ENCODE measurements at regions not wholly inside any gene's neighbourhood (a gene's known extent, or its start where the extent isn't known, plus 50 kb on each side); places are given as distances from the start of the nearest gene placed in this dataset.

DNA sequence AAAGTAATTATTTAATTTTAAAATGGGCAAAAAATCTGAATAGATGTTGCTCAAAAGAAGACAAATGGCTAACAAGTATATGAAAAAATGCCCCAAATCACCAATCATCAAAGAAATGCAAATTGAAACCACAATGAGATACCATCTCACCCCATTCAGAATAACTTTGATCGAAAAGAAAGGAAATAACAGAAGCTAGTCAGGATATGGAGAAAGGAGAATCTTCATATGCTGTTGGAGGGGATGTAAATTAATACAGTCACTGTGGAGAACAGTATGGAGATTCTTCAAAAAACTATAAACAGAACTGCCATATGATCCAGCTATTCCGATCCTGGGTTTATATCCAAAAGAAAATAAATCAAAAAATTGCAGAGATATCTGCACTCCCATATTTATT, 418.5 kb upstream of the RGMB start:
- TF ChIP-seq, protein P1, sequence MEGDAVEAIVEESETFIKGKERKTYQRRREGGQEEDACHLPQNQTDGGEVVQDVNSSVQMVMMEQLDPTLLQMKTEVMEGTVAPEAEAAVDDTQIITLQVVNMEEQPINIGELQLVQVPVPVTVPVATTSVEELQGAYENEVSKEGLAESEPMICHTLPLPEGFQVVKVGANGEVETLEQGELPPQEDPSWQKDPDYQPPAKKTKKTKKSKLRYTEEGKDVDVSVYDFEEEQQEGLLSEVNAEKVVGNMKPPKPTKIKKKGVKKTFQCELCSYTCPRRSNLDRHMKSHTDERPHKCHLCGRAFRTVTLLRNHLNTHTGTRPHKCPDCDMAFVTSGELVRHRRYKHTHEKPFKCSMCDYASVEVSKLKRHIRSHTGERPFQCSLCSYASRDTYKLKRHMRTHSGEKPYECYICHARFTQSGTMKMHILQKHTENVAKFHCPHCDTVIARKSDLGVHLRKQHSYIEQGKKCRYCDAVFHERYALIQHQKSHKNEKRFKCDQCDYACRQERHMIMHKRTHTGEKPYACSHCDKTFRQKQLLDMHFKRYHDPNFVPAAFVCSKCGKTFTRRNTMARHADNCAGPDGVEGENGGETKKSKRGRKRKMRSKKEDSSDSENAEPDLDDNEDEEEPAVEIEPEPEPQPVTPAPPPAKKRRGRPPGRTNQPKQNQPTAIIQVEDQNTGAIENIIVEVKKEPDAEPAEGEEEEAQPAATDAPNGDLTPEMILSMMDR (IDR thresholded peaks at IDR 0.05 in 4 of 5, conservative IDR thresholded peaks at IDR 0.05 in 1 of 5) = no peak
- no peak for TF ChIP-seq POLR2A (IDR thresholded peaks at IDR 0.05)

All from gastrocnemius medialis (tissue), 4 donors.